ENCODE measurements at regions not wholly inside any gene's neighbourhood (a gene's known extent, or its start where the extent isn't known, plus 50 kb on each side); places are given as distances from the start of the nearest gene placed in this dataset.

DNA sequence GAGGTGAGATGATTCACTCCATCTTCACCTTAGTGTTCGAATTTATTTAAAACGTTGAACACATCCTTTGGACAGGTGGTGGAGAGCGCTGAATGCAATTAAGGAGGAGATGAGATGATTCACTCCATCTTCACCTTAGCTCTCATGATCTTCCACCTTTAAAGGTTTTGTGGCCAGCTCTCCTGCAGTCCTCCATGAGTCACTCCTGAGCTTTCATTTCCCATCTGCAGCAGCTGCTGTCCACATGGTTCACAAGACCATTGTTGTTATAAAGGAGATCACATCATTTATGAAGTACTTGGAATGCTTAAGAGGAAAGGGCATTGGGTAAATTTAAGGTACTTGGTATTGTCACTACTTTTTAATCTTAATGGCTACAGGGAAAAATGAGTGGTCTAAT, 298.5 kb downstream of the PAX3 start:
- TF ChIP-seq, protein P1, sequence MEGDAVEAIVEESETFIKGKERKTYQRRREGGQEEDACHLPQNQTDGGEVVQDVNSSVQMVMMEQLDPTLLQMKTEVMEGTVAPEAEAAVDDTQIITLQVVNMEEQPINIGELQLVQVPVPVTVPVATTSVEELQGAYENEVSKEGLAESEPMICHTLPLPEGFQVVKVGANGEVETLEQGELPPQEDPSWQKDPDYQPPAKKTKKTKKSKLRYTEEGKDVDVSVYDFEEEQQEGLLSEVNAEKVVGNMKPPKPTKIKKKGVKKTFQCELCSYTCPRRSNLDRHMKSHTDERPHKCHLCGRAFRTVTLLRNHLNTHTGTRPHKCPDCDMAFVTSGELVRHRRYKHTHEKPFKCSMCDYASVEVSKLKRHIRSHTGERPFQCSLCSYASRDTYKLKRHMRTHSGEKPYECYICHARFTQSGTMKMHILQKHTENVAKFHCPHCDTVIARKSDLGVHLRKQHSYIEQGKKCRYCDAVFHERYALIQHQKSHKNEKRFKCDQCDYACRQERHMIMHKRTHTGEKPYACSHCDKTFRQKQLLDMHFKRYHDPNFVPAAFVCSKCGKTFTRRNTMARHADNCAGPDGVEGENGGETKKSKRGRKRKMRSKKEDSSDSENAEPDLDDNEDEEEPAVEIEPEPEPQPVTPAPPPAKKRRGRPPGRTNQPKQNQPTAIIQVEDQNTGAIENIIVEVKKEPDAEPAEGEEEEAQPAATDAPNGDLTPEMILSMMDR (conservative IDR thresholded peaks at IDR 0.05; ENCODE audit: low read depth, low read length), result no peak
- TF ChIP-seq EZH2phosphoT487 (IDR thresholded peaks at IDR 0.05; ENCODE audit: borderline replicate concordance, low read length), result no peak
- TF ChIP-seq EZH2 (IDR thresholded peaks at IDR 0.05; ENCODE audit: low read length, unreplicated experiment), result no peak
